ENCODE measurements at regions not wholly inside any gene's neighbourhood (a gene's known extent, or its start where the extent isn't known, plus 50 kb on each side); places are given as distances from the start of the nearest gene placed in this dataset.

GRCh38 chr1:60960891-60961461, 121.4 kb upstream of the NFIA start:
- TF ChIP-seq, protein P1, sequence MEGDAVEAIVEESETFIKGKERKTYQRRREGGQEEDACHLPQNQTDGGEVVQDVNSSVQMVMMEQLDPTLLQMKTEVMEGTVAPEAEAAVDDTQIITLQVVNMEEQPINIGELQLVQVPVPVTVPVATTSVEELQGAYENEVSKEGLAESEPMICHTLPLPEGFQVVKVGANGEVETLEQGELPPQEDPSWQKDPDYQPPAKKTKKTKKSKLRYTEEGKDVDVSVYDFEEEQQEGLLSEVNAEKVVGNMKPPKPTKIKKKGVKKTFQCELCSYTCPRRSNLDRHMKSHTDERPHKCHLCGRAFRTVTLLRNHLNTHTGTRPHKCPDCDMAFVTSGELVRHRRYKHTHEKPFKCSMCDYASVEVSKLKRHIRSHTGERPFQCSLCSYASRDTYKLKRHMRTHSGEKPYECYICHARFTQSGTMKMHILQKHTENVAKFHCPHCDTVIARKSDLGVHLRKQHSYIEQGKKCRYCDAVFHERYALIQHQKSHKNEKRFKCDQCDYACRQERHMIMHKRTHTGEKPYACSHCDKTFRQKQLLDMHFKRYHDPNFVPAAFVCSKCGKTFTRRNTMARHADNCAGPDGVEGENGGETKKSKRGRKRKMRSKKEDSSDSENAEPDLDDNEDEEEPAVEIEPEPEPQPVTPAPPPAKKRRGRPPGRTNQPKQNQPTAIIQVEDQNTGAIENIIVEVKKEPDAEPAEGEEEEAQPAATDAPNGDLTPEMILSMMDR (IDR thresholded peaks at IDR 0.05; ENCODE audit: low read depth, low read length), result no peak
- H3K4me3 ChIP-seq (ENCODE audit: low read depth, low read length), result no peak overlapping the region

DNA sequence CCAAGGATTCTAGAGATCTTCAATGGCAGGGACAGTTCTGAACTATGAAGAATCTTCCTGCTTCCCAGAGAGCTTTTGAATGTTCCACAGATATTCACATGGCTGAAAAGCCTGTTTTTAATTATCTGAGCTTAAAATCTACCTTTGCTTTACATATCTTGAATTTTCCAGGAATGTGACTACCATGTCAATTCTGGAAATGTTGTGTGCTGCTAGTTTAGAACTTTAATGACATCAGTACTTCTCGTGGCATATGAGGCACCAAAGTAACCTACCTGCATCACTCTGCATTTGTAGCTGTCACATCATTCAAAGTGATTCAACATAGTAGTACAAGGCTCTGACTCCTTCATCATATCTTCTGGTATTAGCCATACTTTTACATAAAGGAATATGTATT, 122.7 kb upstream of the NFIA start:
- H3K4me3 ChIP-seq (ENCODE audit: low read depth, low read length), result no peak overlapping the region
- TF ChIP-seq, protein P1 (IDR thresholded peaks at IDR 0.05; ENCODE audit: low read depth, low read length), result no peak

DNA sequence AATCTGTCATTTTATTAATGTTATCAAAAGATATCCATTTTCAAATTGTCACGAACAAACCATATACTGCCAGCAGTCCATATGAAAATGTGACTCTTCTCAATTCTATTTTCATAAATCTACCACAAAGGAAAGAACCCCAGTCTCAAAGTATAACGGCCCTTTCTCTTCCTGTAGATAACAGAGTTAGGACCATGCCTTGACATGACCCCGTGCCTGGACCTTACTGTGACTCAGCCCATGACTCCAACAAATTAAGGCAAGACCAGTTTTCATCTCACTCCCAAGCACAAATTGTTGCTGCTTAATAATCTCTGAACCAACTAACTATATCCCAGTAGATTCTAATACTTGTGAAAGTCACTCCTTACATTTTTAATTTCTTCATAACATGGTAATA, 124.4 kb upstream of the NFIA start:
- TF ChIP-seq, protein P1 (IDR thresholded peaks at IDR 0.05; ENCODE audit: low read depth, low read length), result no peak
- H3K4me3 ChIP-seq (ENCODE audit: low read depth, low read length), result no peak overlapping the region

DNA sequence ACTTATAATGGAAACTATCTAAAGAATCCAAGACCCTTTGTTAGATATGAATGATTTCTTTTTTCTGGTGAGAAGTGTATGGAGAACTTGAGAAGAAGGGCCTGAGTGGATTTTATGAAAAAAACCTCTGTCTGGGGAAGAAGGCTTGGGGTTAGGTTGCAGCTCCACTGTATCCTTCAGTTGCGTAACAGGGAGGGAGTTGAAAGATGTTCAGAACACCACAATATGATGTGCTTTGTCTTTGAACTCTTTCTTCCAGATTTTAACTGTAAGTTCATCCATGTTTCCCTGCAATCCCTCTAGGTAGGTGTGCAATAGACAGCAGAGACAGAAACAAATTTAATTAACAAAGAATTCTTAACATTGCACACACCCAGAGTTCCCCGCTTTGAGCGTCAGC, 125.8 kb upstream of the NFIA start:
- TF ChIP-seq, protein P1 (IDR thresholded peaks at IDR 0.05; ENCODE audit: low read depth, low read length), result no peak
- H3K4me3 ChIP-seq (ENCODE audit: low read depth, low read length), result no peak overlapping the region

DNA sequence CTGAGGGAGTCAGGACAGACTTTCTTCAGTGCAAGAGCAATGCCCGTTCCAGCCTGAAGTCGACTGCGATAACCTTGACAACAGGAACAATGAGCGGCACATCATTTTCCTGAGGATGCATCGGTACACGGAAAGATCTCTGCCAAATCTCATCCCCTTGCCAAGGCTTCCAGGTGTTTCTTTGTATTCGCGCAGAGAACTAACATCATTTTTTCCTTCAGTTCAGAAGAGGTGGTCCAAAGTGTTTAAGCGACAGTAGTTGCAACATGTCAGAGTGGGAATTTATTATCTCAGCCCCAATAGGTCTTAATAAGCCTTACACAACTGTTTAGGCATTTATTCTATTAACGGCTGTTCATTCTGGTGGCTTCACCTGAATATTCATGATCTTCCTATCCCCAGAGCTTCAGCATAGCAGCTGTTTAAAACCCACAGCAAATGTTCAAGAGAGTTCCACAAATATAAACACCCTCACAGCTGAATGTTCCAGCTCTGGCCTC, 129.7 kb upstream of the NFIA start:
- TF ChIP-seq, protein P1 (IDR thresholded peaks at IDR 0.05; ENCODE audit: low read depth, low read length), result no peak

GRCh38 chr1:60950224-60951063, 131.9 kb upstream of the NFIA start:
- no peak overlapping the region for H3K4me3 ChIP-seq (ENCODE audit: low read depth, low read length)
- TF ChIP-seq, protein P1 (IDR thresholded peaks at IDR 0.05; ENCODE audit: low read depth, low read length), result no peak

More for the DNA sequence above, 129.7 kb upstream of the NFIA start:
- no peak overlapping the region for H3K4me3 ChIP-seq (ENCODE audit: low read depth, low read length)

GRCh38 chr1:60949826-60950197, 132.5 kb upstream of the NFIA start:
- H3K4me3 ChIP-seq (ENCODE audit: low read depth, low read length), result no peak overlapping the region
- TF ChIP-seq, protein P1 (IDR thresholded peaks at IDR 0.05; ENCODE audit: low read depth, low read length), result no peak
